ENCODE measurements at regions not wholly inside any gene's neighbourhood (a gene's known extent, or its start where the extent isn't known, plus 50 kb on each side); places are given as distances from the start of the nearest gene placed in this dataset.

GRCh38 chr4:158006990-158007389, 165.8 kb downstream of the GASK1B start:
- DNase-seq (ENCODE audit: extremely low spot score) = no peak
- ChIA-PET CTCF (no interaction called here), POLR2A (no interaction called here)
- no peak for TF ChIP-seq CTCF (IDR thresholded peaks at IDR 0.05; ENCODE audit: control extremely low read depth, extremely low read depth, low read depth, missing control alignments)

- ChIA-PET POLR2A (no interaction called here), CTCF (interaction anchor here (1.1 to 1.4 kb wide), 4 partner anchors 10 to 179 kb away, joined by 3 read pairs; no protein-coding TSS in a partner anchor)
- no peak for DNase-seq (ENCODE audit: extremely low spot score)
- no peak for TF ChIP-seq CTCF (IDR thresholded peaks at IDR 0.05; ENCODE audit: control extremely low read depth, extremely low read depth, low read depth, missing control alignments)
Observed at GRCh38 chr4:158005021-158005420, 167.8 kb downstream of the GASK1B start.

- ChIA-PET POLR2A (no interaction called here), CTCF (interaction anchor here (1.1 kb wide), 2 partner anchors 11 kb away, joined by 3 read pairs; no protein-coding TSS in a partner anchor)
- no peak for TF ChIP-seq CTCF (IDR thresholded peaks at IDR 0.05; ENCODE audit: control extremely low read depth, extremely low read depth, low read depth, missing control alignments)
- no peak for DNase-seq (ENCODE audit: extremely low spot score)
Observed at GRCh38 chr4:158004101-158004500, 168.7 kb downstream of the GASK1B start.

- CTCF ChIA-PET = interaction anchor here (1.3 to 1.6 kb wide), 2 partner anchors 11 to 13 kb away, joined by 3 to 4 read pairs; no protein-coding TSS in a partner anchor
- no peak for TF ChIP-seq CTCF (IDR thresholded peaks at IDR 0.05; ENCODE audit: control extremely low read depth, extremely low read depth, low read depth, missing control alignments)
- no peak for DNase-seq (ENCODE audit: extremely low spot score)
- POLR2A ChIA-PET = no interaction called here
Observed at GRCh38 chr4:158003212-158003611, 169.6 kb downstream of the GASK1B start.

GRCh38 chr4:158002173-158002572, 170.7 kb downstream of the GASK1B start:
- no peak for TF ChIP-seq CTCF (IDR thresholded peaks at IDR 0.05; ENCODE audit: control extremely low read depth, extremely low read depth, low read depth, missing control alignments)
- ChIA-PET POLR2A (no interaction called here), CTCF (interaction anchor here (0.8 to 1.6 kb wide), 3 partner anchors 9 to 14 kb away, joined by 3 to 4 read pairs (median 3); no protein-coding TSS in a partner anchor)
- no peak for DNase-seq (ENCODE audit: extremely low spot score)

- no peak for TF ChIP-seq CTCF (IDR thresholded peaks at IDR 0.05; ENCODE audit: control extremely low read depth, extremely low read depth, low read depth, missing control alignments)
- DNase-seq (ENCODE audit: extremely low spot score) = no peak
- ChIA-PET CTCF (interaction anchor here (0.8 to 1.6 kb wide), 2 partner anchors 13 to 182 kb away, joined by 3 to 4 read pairs; no protein-coding TSS in a partner anchor), POLR2A (no interaction called here)
Observed at GRCh38 chr4:158001756-158002155, 171.1 kb downstream of the GASK1B start.

All from GM10248 (cell line).